Astrocyte of the spinal cord (primary cell): ENCODE measurements at regions not wholly inside any gene's neighbourhood (a gene's known extent, or its start where the extent isn't known, plus 50 kb on each side); places are given as distances from the start of the nearest gene placed in this dataset.

Experiments
- DNase-seq: peaks from one replicate; pipeline ENCODE4 v3.0.0; 2011; ENCODE audit warnings: low read depth, low spot score
- H3K4me3 ChIP-seq: 2 replicates; pipeline ENCODE4 v1.5.1; 2011; ENCODE audit warnings: low read depth, mild to moderate bottlenecking, low read length, moderate library complexity
- in situ Hi-C: cut with HindIII; loops from 2 replicates; pipeline ENCODE4 v1.10.0; 2017; ENCODE audit warnings: low sequenced_read_pairs
- TF ChIP-seq, protein P1 (sequence below): IDR thresholded peaks from 2 replicates; pipeline ENCODE4 v1.5.1; 2012; ENCODE audit warnings: low read depth, mild to moderate bottlenecking, low read length, inconsistent platforms

GRCh38 chr10:85548034-85548433 lies 818.6 kb downstream of the GRID1 start:
- no peak overlapping the region for H3K4me3 ChIP-seq
- DNase-seq, result peak; percentile 58
- TF ChIP-seq, protein P1, sequence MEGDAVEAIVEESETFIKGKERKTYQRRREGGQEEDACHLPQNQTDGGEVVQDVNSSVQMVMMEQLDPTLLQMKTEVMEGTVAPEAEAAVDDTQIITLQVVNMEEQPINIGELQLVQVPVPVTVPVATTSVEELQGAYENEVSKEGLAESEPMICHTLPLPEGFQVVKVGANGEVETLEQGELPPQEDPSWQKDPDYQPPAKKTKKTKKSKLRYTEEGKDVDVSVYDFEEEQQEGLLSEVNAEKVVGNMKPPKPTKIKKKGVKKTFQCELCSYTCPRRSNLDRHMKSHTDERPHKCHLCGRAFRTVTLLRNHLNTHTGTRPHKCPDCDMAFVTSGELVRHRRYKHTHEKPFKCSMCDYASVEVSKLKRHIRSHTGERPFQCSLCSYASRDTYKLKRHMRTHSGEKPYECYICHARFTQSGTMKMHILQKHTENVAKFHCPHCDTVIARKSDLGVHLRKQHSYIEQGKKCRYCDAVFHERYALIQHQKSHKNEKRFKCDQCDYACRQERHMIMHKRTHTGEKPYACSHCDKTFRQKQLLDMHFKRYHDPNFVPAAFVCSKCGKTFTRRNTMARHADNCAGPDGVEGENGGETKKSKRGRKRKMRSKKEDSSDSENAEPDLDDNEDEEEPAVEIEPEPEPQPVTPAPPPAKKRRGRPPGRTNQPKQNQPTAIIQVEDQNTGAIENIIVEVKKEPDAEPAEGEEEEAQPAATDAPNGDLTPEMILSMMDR, result peak; percentile 48
- in situ Hi-C loops, result no loop called here
